GM23338 (cell line): ENCODE measurements at regions not wholly inside any gene's neighbourhood (a gene's known extent, or its start where the extent isn't known, plus 50 kb on each side); places are given as distances from the start of the nearest gene placed in this dataset.
A peak's percentile ranks its signal among the peaks of the same experiment; 100 is the strongest.

Source experiments
- ATAC-seq: fragments of 200-7000 bp; cut with Tn5 transposase; 3 replicates; pipeline ENCODE4 v1.9.1; 2020
- DNase-seq: peaks from one replicate; pipeline ENCODE4 v3.0.0-alpha.2; 2015; ENCODE audit warnings: low spot score
- H2AFZ ChIP-seq: fragments of 200-600 bp; sonication (generic); 2 replicates; pipeline ENCODE4 v1.8.0; 2016; ENCODE audit warnings: antibody characterized with exemption, mild to moderate bottlenecking, moderate library complexity
- H3F3A ChIP-seq: fragments of 200-600 bp; sonication (generic); replicated peaks from 2 replicates; pipeline ENCODE4 v1.8.0; 2017; ENCODE audit warnings: antibody characterized with exemption, mixed run types, low read depth
- H3K27ac ChIP-seq: fragments of 200-600 bp; sonication (generic); 2 replicates; pipeline ENCODE4 v1.6.1; 2016; ENCODE audit warnings: low read depth
- H3K27me3 ChIP-seq: fragments of 200-600 bp; sonication (generic); 2 replicates; pipeline ENCODE4 v1.8.0; 2016; ENCODE audit warnings: mild to moderate bottlenecking, mixed run types, moderate library complexity; ENCODE audit not compliant: insufficient read depth
- H3K36me3 ChIP-seq: fragments of 200-600 bp; sonication (generic); 2 replicates; pipeline ENCODE4 v1.8.0; 2016; ENCODE audit warnings: mild to moderate bottlenecking; ENCODE audit not compliant: insufficient read depth
- H3K4me1 ChIP-seq: fragments of 200-600 bp; sonication (generic); 2 replicates; pipeline ENCODE4 v1.8.0; 2016; ENCODE audit warnings: mild to moderate bottlenecking, moderate library complexity; ENCODE audit not compliant: insufficient read depth
- H3K4me2 ChIP-seq: fragments of 200-600 bp; sonication (generic); 2 replicates; pipeline ENCODE4 v1.7.1; 2017; ENCODE audit warnings: mixed run types
- H3K4me3 ChIP-seq: fragments of 200-600 bp; sonication (generic); 2 replicates; pipeline ENCODE4 v1.6.1; 2016; ENCODE audit warnings: mixed run types
- H3K79me2 ChIP-seq: fragments of 200-600 bp; sonication (generic); replicated peaks from 2 replicates; pipeline ENCODE4 v1.8.0; 2017; ENCODE audit warnings: mild to moderate bottlenecking; ENCODE audit not compliant: insufficient read depth
- H3K9me2 ChIP-seq: fragments of 200-600 bp; sonication (generic); 2 replicates; pipeline ENCODE4 v1.8.0; 2017; ENCODE audit not compliant: insufficient read depth
- H4K20me1 ChIP-seq: fragments of 200-600 bp; sonication (generic); replicated peaks from 2 replicates; pipeline ENCODE4 v1.8.0; 2017; ENCODE audit warnings: mild to moderate bottlenecking; ENCODE audit not compliant: insufficient read depth
- H3K27ac Mint-ChIP-seq: 2 replicates; pipeline ENCODE4 v1.8.0; 2020; ENCODE audit warnings: inconsistent platforms, mild to moderate bottlenecking, moderate library complexity, mixed read lengths
- H3K27me3 Mint-ChIP-seq: 3 replicates; pipeline ENCODE4 v1.8.0; 2022; ENCODE audit warnings: low read depth, mild to moderate bottlenecking, moderate library complexity, mixed read lengths, inconsistent platforms; ENCODE audit not compliant: insufficient read depth, poor library complexity
- H3K36me3 Mint-ChIP-seq: 3 replicates; pipeline ENCODE4 v1.8.0; 2021; ENCODE audit warnings: low read depth, mild to moderate bottlenecking, inconsistent platforms, moderate library complexity, mixed read lengths
- H3K4me1 Mint-ChIP-seq: 3 replicates; pipeline ENCODE4 v1.8.0; 2020; ENCODE audit warnings: mild to moderate bottlenecking, inconsistent platforms, mixed read lengths
- H3K4me3 Mint-ChIP-seq: 3 replicates; pipeline ENCODE4 v1.8.0; 2021; ENCODE audit warnings: moderate library complexity, mild to moderate bottlenecking, inconsistent platforms, mixed read lengths
- H3K9me3 Mint-ChIP-seq: 3 replicates; pipeline ENCODE4 v1.8.0; 2020; ENCODE audit warnings: moderate library complexity, mild to moderate bottlenecking, inconsistent platforms, mixed read lengths
- CREB1 ChIP-seq: fragments of 250-450 bp; sonication (Bioruptor Pico); IDR thresholded peaks from 2 replicates; pipeline ENCODE4 v1.5.0; 2020; ENCODE audit warnings: low read depth, mild to moderate bottlenecking, moderate library complexity
- CTCF ChIP-seq, 2 experiments: fragments of 200-600 bp in 1 of 2; sonication (generic) in 1 of 2; conservative IDR thresholded peaks; 2 replicates each; pipeline versions ENCODE4 v1.5.1 to v1.6.1; 2016 to 2017; ENCODE audit warnings: antibody characterized with exemption in 2 of 2, low read depth in 2 of 2, mild to moderate bottlenecking in 2 of 2, moderate library complexity in 1 of 2
- ETS1 ChIP-seq: IDR thresholded peaks from 2 replicates; pipeline ENCODE4 v1.6.1; 2016; ENCODE audit warnings: antibody characterized with exemption
- EZH2 ChIP-seq: fragments of 200-600 bp; sonication (generic); IDR thresholded peaks from one replicate; pipeline ENCODE4 v1.8.0; 2017; ENCODE audit warnings: antibody characterized with exemption, mild to moderate bottlenecking, low read depth; ENCODE audit not compliant: unreplicated experiment
- EZH2phosphoT487 ChIP-seq: fragments of 200-600 bp; sonication (generic); IDR thresholded peaks from one replicate; pipeline ENCODE4 v1.8.1; 2018; ENCODE audit warnings: antibody characterized with exemption; ENCODE audit not compliant: unreplicated experiment
- JUNB ChIP-seq: IDR thresholded peaks from one replicate; pipeline ENCODE4 v1.6.1; 2016; ENCODE audit warnings: antibody characterized with exemption; ENCODE audit not compliant: unreplicated experiment
- NANOG ChIP-seq: IDR thresholded peaks from 2 replicates; pipeline ENCODE4 v1.6.1; 2016; ENCODE audit warnings: antibody characterized with exemption, borderline replicate concordance
- POLR2AphosphoS5 ChIP-seq: IDR thresholded peaks from 2 replicates; pipeline ENCODE4 v1.6.1; 2016; ENCODE audit warnings: antibody characterized with exemption, low read depth
- REST ChIP-seq: IDR thresholded peaks from one replicate; pipeline ENCODE4 v1.6.1; 2018; ENCODE audit warnings: antibody characterized with exemption; ENCODE audit not compliant: unreplicated experiment
- STAT1 ChIP-seq: IDR thresholded peaks from one replicate; pipeline ENCODE4 v1.6.1; 2016; ENCODE audit warnings: antibody characterized with exemption; ENCODE audit not compliant: unreplicated experiment
- ZNF114 ChIP-seq: fragments of 250-450 bp; sonication (Bioruptor Pico); IDR thresholded peaks from 2 replicates; pipeline ENCODE4 v1.5.0; 2020; ENCODE audit warnings: mild to moderate bottlenecking, moderate library complexity
- ZNF331 ChIP-seq: fragments of 250-450 bp; sonication (Bioruptor Pico); IDR thresholded peaks from 2 replicates; pipeline ENCODE4 v1.5.0; 2020; ENCODE audit warnings: low read depth, mild to moderate bottlenecking, moderate library complexity
- ZNF462 ChIP-seq: fragments of 250-450 bp; sonication (Bioruptor Pico); IDR thresholded peaks from 2 replicates; pipeline ENCODE4 v1.5.0; 2020; ENCODE audit warnings: mild to moderate bottlenecking, moderate library complexity

GRCh38 chr3:101066711-101067129, 73.5 kb upstream of the ABI3BP start:
- TF ChIP-seq EZH2phosphoT487: no peak
- no peak for TF ChIP-seq ZNF462 (CRISPR knock-in tag)
- TF ChIP-seq EZH2: no peak
- no peak for TF ChIP-seq POLR2AphosphoS5
- TF ChIP-seq REST: no peak
- TF ChIP-seq CREB1 (CRISPR knock-in tag): no peak
- TF ChIP-seq NANOG: no peak
- TF ChIP-seq STAT1: no peak
- TF ChIP-seq ETS1: no peak
- no peak for TF ChIP-seq ZNF331
- TF ChIP-seq CTCF (conservative IDR thresholded peaks at IDR 0.05; ENCODE audit: low read depth in 2 of 2): no peak
- TF ChIP-seq JUNB: no peak
- no peak for TF ChIP-seq ZNF114 (CRISPR knock-in tag)
- ATAC-seq (no peak), DNase-seq (no peak)
- H3F3A ChIP-seq: no peaks in the 10 kb centered on the region
- no peaks in the 10 kb centered on the region for H3K4me1 ChIP-seq
- H3K79me2 ChIP-seq: no peaks in the 10 kb centered on the region
- Mint-ChIP-seq H3K4me1 (peaks cover 5% of the 10 kb centered on the region; the same call in 2 of the 3 replicates), H3K4me3 (no peak overlapping the region), H3K36me3 (no peaks in the 10 kb centered on the region), H3K27me3 (no peaks in the 10 kb centered on the region), H3K27ac (no peak overlapping the region), H3K9me3 (no peaks in the 10 kb centered on the region)
- no peak overlapping the region for H3K27ac ChIP-seq
- H3K27me3 ChIP-seq: no peaks in the 10 kb centered on the region
- no peaks in the 10 kb centered on the region for H3K36me3 ChIP-seq
- H3K4me3 ChIP-seq: no peak overlapping the region
- no peaks in the 10 kb centered on the region for H4K20me1 ChIP-seq
- H3K4me2 ChIP-seq: no peak overlapping the region
- peak overlapping the region; percentile 67; the same call in 1 of the 2 replicates for H2AFZ ChIP-seq
- H3K9me2 ChIP-seq: no peaks in the 10 kb centered on the region
